Neural cell (in vitro differentiated cells): ENCODE measurements at regions not wholly inside any gene's neighbourhood (a gene's known extent, or its start where the extent isn't known, plus 50 kb on each side); places are given as distances from the start of the nearest gene placed in this dataset.

ENCODE experiments used
- H2AFZ ChIP-seq: fragments of 200-600, 300-800 bp; sonication (generic), shearing (Covaris generic); 2 replicates; pipeline ENCODE4 v1.6.0; 2014; ENCODE audit warnings: low read depth, mild to moderate bottlenecking, antibody characterized with exemption, low read length, moderate library complexity
- H3F3A ChIP-seq: fragments of 200-600 bp; shearing (Covaris generic); 2 replicates; pipeline ENCODE4 v1.6.1; 2016; ENCODE audit warnings: mild to moderate bottlenecking, moderate library complexity, mixed read lengths, antibody characterized with exemption, low read length; ENCODE audit not compliant: insufficient read depth, poor library complexity, severe bottlenecking
- H3K27ac ChIP-seq: fragments of 200-600, 300-800 bp; sonication (generic), shearing (Covaris generic); 2 replicates; pipeline ENCODE4 v1.5.1; 2014; ENCODE audit warnings: mild to moderate bottlenecking, low read length, moderate library complexity
- H3K27me3 ChIP-seq: fragments of 300-800, 200-600 bp; sonication (generic), shearing (Covaris generic); 2 replicates; pipeline ENCODE4 v1.6.0; 2014; ENCODE audit warnings: mild to moderate bottlenecking, low read depth, low read length, moderate library complexity; ENCODE audit not compliant: insufficient read depth
- H3K36me3 ChIP-seq: fragments of 300-800, 200-600 bp; sonication (generic), shearing (Covaris generic); 2 replicates; pipeline ENCODE4 v1.5.1; 2014; ENCODE audit warnings: mild to moderate bottlenecking, antibody characterized with exemption, low read length, moderate library complexity; ENCODE audit not compliant: insufficient read depth
- H3K4me2 ChIP-seq: fragments of 300-800, 200-600 bp; sonication (generic), shearing (Covaris generic); 2 replicates; pipeline ENCODE4 v1.6.0; 2014; ENCODE audit warnings: mild to moderate bottlenecking, low read length
- H3K4me3 ChIP-seq: fragments of 300-800, 200-600 bp; sonication (generic), shearing (Covaris generic); 2 replicates; pipeline ENCODE4 v1.5.1; 2014; ENCODE audit warnings: mild to moderate bottlenecking, low read length, moderate library complexity
- H3K79me2 ChIP-seq: fragments of 200-600 bp; shearing (Covaris generic); replicated peaks from 2 replicates; pipeline ENCODE4 v1.6.0; 2014; ENCODE audit warnings: mild to moderate bottlenecking, low read length, moderate library complexity; ENCODE audit not compliant: insufficient read depth
- H3K9ac ChIP-seq: fragments of 300-800, 200-600 bp; sonication (generic), shearing (Covaris generic); 2 replicates; pipeline ENCODE4 v1.6.1; 2016; ENCODE audit warnings: mild to moderate bottlenecking, low read length, mixed read lengths
- H3K9me2 ChIP-seq: fragments of 200-600 bp; shearing (Covaris generic); 2 replicates; pipeline ENCODE4 v1.6.1; 2016; ENCODE audit warnings: mild to moderate bottlenecking, low read length, mixed read lengths; ENCODE audit not compliant: insufficient read depth
- H3K9me3 ChIP-seq: fragments of 200-600, 300-800 bp; sonication (generic), shearing (Covaris generic); 2 replicates; pipeline ENCODE4 v1.6.1; 2016; ENCODE audit warnings: mild to moderate bottlenecking, mixed run types, low read length, moderate library complexity, mixed read lengths
- H4K20me1 ChIP-seq: fragments of 200-600 bp; shearing (Covaris generic); 2 replicates; pipeline ENCODE4 v1.6.1; 2016; ENCODE audit warnings: mild to moderate bottlenecking, mixed run types; ENCODE audit not compliant: insufficient read depth
- EP300 ChIP-seq: fragments of 450-650 bp; conservative IDR thresholded peaks from 2 replicates; pipeline ENCODE4 v1.6.1; 2014; ENCODE audit warnings: antibody characterized with exemption, mild to moderate bottlenecking, moderate library complexity; ENCODE audit not compliant: poor library complexity, severe bottlenecking
- EZH2 ChIP-seq: fragments of 200-600, 300-800 bp; shearing (Covaris generic), sonication (generic); IDR thresholded peaks from 2 replicates; pipeline ENCODE4 v1.6.1; 2014; ENCODE audit warnings: antibody characterized with exemption, low read length, borderline replicate concordance, mild to moderate bottlenecking; ENCODE audit not compliant: insufficient read depth, poor library complexity, severe bottlenecking
- MXI1 ChIP-seq: fragments of 450-650 bp; conservative IDR thresholded peaks from 2 replicates; pipeline ENCODE4 v1.6.1; 2014; ENCODE audit warnings: antibody characterized with exemption, mild to moderate bottlenecking; ENCODE audit not compliant: poor library complexity, severe bottlenecking
- POLR2AphosphoS5 ChIP-seq: IDR thresholded peaks from 2 replicates; pipeline ENCODE4 v1.6.1; 2012
- RAD21 ChIP-seq: fragments of 450-650 bp; conservative IDR thresholded peaks from 2 replicates; pipeline ENCODE4 v1.6.1; 2014; ENCODE audit warnings: antibody characterized with exemption, mild to moderate bottlenecking, moderate library complexity
- SMC3 ChIP-seq: fragments of 450-650 bp; conservative IDR thresholded peaks from 2 replicates; pipeline ENCODE4 v1.6.1; 2014; ENCODE audit warnings: antibody characterized with exemption, mild to moderate bottlenecking, moderate library complexity; ENCODE audit not compliant: poor library complexity
- TAF1 ChIP-seq: IDR thresholded peaks from 2 replicates; pipeline ENCODE4 v1.6.1; 2012; ENCODE audit warnings: low read depth
- TF ChIP-seq, protein P1 (sequence below): fragments of 450-650 bp; IDR thresholded peaks from 2 replicates; pipeline ENCODE4 v1.5.1; 2014; ENCODE audit warnings: antibody characterized with exemption, mild to moderate bottlenecking, moderate library complexity; ENCODE audit not compliant: poor library complexity, severe bottlenecking
- TF ChIP-seq, protein P2 (sequence below): IDR thresholded peaks from 2 replicates; pipeline ENCODE4 v1.6.1; 2012; ENCODE audit warnings: borderline replicate concordance

DNA sequence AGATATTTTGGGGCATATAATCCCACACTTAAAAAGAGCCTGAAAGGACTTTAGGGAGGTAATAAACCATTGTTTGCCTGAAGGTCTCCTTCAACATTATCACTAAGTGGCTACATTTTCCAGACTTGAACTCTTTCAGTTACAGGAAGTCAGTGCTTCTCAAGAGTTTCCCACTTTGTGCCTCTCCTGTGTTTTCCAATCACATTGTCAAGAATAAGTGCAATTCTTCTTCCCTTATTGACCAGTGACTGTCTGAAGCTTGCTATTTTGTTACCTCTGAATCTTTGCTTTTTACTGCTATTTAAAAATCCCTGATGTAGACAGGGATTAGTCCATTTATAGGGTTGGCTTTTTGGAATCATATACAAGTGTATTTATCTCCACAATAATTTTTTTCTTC, 346.7 kb upstream of the ANKRD30A start:
- Histone ChIP-seq H3K9me2 (no peaks in the 10 kb centered on the region), H3K79me2 (no peaks in the 10 kb centered on the region), H3K27me3 (no peaks in the 10 kb centered on the region), H3K4me2 (no peak overlapping the region), H3F3A (no peaks in the 10 kb centered on the region), H3K27ac (no peak overlapping the region), H3K4me3 (no peak overlapping the region), H3K9me3 (no peaks in the 10 kb centered on the region), H3K36me3 (no peaks in the 10 kb centered on the region), H4K20me1 (no peaks in the 10 kb centered on the region), H3K9ac (no peak overlapping the region), H2AFZ (no peak overlapping the region)
- TF ChIP-seq RAD21: no peak
- no peak for TF ChIP-seq EP300
- TF ChIP-seq, protein P1, sequence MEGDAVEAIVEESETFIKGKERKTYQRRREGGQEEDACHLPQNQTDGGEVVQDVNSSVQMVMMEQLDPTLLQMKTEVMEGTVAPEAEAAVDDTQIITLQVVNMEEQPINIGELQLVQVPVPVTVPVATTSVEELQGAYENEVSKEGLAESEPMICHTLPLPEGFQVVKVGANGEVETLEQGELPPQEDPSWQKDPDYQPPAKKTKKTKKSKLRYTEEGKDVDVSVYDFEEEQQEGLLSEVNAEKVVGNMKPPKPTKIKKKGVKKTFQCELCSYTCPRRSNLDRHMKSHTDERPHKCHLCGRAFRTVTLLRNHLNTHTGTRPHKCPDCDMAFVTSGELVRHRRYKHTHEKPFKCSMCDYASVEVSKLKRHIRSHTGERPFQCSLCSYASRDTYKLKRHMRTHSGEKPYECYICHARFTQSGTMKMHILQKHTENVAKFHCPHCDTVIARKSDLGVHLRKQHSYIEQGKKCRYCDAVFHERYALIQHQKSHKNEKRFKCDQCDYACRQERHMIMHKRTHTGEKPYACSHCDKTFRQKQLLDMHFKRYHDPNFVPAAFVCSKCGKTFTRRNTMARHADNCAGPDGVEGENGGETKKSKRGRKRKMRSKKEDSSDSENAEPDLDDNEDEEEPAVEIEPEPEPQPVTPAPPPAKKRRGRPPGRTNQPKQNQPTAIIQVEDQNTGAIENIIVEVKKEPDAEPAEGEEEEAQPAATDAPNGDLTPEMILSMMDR: no peak
- TF ChIP-seq TAF1: no peak
- TF ChIP-seq POLR2AphosphoS5: no peak
- TF ChIP-seq SMC3: no peak
- TF ChIP-seq, protein P2, sequence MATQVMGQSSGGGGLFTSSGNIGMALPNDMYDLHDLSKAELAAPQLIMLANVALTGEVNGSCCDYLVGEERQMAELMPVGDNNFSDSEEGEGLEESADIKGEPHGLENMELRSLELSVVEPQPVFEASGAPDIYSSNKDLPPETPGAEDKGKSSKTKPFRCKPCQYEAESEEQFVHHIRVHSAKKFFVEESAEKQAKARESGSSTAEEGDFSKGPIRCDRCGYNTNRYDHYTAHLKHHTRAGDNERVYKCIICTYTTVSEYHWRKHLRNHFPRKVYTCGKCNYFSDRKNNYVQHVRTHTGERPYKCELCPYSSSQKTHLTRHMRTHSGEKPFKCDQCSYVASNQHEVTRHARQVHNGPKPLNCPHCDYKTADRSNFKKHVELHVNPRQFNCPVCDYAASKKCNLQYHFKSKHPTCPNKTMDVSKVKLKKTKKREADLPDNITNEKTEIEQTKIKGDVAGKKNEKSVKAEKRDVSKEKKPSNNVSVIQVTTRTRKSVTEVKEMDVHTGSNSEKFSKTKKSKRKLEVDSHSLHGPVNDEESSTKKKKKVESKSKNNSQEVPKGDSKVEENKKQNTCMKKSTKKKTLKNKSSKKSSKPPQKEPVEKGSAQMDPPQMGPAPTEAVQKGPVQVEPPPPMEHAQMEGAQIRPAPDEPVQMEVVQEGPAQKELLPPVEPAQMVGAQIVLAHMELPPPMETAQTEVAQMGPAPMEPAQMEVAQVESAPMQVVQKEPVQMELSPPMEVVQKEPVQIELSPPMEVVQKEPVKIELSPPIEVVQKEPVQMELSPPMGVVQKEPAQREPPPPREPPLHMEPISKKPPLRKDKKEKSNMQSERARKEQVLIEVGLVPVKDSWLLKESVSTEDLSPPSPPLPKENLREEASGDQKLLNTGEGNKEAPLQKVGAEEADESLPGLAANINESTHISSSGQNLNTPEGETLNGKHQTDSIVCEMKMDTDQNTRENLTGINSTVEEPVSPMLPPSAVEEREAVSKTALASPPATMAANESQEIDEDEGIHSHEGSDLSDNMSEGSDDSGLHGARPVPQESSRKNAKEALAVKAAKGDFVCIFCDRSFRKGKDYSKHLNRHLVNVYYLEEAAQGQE: no peak
- TF ChIP-seq MXI1: no peak
- TF ChIP-seq EZH2: no peak

DNA sequence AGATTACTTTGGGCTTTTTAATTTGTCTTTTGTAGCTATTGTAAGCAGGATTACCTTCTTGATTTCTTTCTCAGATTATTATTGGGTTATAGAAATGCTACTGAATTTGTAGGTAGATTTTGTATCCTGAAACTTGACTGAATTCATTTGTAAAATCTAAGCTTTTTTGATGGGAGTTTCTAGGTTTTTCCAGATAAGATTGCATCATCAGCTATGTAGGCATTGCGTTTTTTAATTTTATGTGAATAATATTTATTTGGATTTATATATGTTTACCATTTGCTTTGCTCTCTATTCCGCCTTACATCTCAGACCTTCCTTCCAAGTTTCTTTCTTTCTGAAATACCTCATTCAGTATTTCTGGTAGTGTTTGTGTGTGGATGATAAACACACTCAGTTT, 351.7 kb upstream of the ANKRD30A start:
- Histone ChIP-seq H3K9me3 (no peaks in the 10 kb centered on the region), H3F3A (no peaks in the 10 kb centered on the region)
- TF ChIP-seq, protein P1: no peak
- TF ChIP-seq EP300 (no peak), MXI1 (no peak), EZH2 (no peak), RAD21 (no peak)

More for the DNA sequence above, 351.7 kb upstream of the ANKRD30A start:
- Histone ChIP-seq H3K9me2 (no peaks in the 10 kb centered on the region), H2AFZ (no peak overlapping the region), H3K4me3 (no peak overlapping the region), H3K27ac (no peak overlapping the region), H4K20me1 (no peaks in the 10 kb centered on the region), H3K9ac (no peak overlapping the region), H3K4me2 (no peak overlapping the region), H3K36me3 (no peaks in the 10 kb centered on the region), H3K27me3 (no peaks in the 10 kb centered on the region), H3K79me2 (no peaks in the 10 kb centered on the region)
